ENCODE measurements at regions not wholly inside any gene's neighbourhood (a gene's known extent, or its start where the extent isn't known, plus 50 kb on each side); places are given as distances from the start of the nearest gene placed in this dataset.

DNA sequence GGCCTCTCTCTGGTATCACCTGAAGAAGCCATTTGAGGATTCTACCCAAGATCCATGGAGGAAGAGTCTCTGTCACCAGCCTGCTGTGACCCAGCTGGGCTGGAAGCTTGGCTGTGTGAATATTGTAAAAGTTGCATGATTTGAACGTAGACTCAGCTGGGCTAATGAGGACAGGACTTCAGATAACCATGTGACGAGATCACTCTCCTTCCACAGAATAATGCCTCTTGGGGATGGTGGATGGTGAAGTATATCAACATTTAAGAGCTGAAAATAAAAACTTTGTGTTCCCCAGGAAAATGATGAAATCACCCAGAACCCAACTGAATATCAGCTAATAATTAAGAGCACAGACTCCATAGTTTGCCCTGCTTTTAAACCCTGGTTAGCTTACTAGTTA lies 427.9 kb downstream of the CD83 start:
- Histone ChIP-seq H3K36me3 (no peaks in the 10 kb centered on the region), H3K4me1 (no peaks in the 10 kb centered on the region), H3K4me3 (no peak overlapping the region), H3K27ac (no peak overlapping the region), H3K9me3 (no peaks in the 10 kb centered on the region), H3K27me3 (no peaks in the 10 kb centered on the region)
- intact Hi-C loops (cut with DNase I), result no loop called here
- 88 to 97% methylated on average over 2 of the region's 2 CpGs for WGBS, 2 donors
- TF ChIP-seq EP300 (IDR thresholded peaks at IDR 0.05) (no peak), POLR2A (IDR thresholded peaks at IDR 0.05) (no peak), POLR2AphosphoS5 (IDR thresholded peaks at IDR 0.05) (no peak)
- TF ChIP-seq, protein P1, sequence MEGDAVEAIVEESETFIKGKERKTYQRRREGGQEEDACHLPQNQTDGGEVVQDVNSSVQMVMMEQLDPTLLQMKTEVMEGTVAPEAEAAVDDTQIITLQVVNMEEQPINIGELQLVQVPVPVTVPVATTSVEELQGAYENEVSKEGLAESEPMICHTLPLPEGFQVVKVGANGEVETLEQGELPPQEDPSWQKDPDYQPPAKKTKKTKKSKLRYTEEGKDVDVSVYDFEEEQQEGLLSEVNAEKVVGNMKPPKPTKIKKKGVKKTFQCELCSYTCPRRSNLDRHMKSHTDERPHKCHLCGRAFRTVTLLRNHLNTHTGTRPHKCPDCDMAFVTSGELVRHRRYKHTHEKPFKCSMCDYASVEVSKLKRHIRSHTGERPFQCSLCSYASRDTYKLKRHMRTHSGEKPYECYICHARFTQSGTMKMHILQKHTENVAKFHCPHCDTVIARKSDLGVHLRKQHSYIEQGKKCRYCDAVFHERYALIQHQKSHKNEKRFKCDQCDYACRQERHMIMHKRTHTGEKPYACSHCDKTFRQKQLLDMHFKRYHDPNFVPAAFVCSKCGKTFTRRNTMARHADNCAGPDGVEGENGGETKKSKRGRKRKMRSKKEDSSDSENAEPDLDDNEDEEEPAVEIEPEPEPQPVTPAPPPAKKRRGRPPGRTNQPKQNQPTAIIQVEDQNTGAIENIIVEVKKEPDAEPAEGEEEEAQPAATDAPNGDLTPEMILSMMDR (IDR thresholded peaks at IDR 0.05), result no peak
- no peak for DNase-seq

DNA sequence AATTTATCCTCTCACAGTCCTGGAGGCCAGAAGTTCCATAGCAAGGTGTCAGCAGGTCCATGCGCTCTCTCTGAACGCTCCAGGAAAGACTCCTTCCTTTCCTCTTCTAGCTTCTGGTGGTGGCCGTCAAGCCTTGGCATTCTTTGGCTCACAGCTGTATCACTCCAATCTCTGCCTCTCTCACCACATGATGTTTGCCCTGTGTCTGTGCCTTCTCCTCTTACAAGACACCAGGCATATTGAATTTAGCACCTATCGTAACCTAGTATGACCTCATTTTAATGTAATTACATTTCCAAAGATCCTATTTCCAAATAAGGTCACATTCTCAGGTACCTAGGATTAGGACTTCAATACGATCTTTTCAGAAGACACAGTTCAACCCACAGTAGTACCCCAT lies 428.5 kb downstream of the CD83 start:
- Histone ChIP-seq H3K4me1 (no peaks in the 10 kb centered on the region), H3K4me3 (no peak overlapping the region), H3K27me3 (no peaks in the 10 kb centered on the region), H3K9me3 (no peaks in the 10 kb centered on the region), H3K36me3 (no peaks in the 10 kb centered on the region), H3K27ac (no peak overlapping the region)
- no peak for TF ChIP-seq POLR2AphosphoS5 (IDR thresholded peaks at IDR 0.05)
- TF ChIP-seq EP300 (IDR thresholded peaks at IDR 0.05), result no peak
- TF ChIP-seq POLR2A (IDR thresholded peaks at IDR 0.05), result no peak
- TF ChIP-seq, protein P1 (IDR thresholded peaks at IDR 0.05), result no peak
- intact Hi-C loops (cut with DNase I), result no loop called here
- no peak for DNase-seq
- WGBS, 2 donors, result 94 to 96% methylated on average over 5 of the region's 5 CpGs

DNA sequence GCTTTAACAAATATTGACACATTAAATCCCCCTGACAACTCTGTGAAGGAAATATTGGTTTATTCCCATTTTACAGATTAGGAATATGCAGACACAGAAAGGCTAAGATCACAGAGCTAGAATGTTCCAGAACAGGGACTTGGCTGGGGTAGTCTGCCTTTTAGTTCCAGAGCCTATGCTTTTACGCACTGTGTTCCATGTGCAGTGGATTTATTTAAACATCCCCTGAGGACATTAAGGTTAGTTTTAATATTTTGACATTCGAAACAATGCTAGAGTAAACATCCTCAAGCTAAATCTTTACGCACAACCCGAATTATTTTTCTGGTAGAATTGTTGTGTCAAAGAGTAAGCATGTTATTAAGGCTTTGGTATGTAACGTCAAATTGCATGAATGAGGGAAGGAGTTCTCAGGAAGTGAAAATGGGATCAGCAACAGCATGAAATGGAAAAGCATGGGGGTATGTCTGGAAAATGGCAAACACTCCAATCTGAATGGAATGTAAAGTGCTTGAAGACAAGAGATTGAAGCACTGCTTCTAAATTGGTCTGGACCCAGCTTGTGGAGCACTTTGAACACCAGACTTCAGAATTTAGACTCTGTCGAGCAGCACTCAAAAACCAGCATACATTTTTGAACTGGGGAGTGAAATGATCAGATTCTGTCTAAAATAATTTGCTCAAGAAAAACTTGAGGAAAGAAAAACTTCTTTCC lies 429.9 kb downstream of the CD83 start:
- Histone ChIP-seq H3K4me1 (no peaks in the 10 kb centered on the region), H3K4me3 (no peak overlapping the region), H3K27me3 (no peaks in the 10 kb centered on the region), H3K36me3 (no peaks in the 10 kb centered on the region), H3K27ac (no peak overlapping the region), H3K9me3 (no peaks in the 10 kb centered on the region)
- intact Hi-C loops (cut with DNase I), result no loop called here
- DNase-seq, result no peak
- no peak for TF ChIP-seq EP300 (IDR thresholded peaks at IDR 0.05)
- TF ChIP-seq, protein P1 (IDR thresholded peaks at IDR 0.05), result no peak
- no peak for TF ChIP-seq POLR2A (IDR thresholded peaks at IDR 0.05)
- no peak for TF ChIP-seq POLR2AphosphoS5 (IDR thresholded peaks at IDR 0.05)
- 86 to 88% methylated on average over 6 of the region's 6 CpGs for WGBS, 2 donors

DNA sequence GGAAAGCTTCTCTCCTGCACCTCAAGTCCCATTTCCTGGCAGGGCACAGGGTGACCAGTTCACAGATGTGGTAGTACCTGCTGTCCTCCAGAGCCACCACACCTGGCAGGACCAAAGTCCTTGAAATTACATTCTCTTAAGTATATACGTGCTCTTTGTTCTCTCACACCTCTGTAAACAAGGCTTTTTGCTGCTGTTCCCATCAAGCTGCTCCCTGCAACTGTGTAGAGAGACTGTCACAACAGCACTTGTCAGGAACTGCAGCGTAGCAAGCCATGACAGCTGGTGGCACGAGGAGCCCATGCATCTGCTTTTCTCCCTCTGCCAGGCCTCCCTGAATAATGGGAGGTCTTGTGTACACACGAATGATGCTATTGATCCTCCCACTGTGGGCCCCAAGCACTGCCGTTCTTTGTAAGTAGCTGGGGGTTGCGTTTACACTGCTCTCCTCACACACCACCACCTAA lies 431.8 kb downstream of the CD83 start:
- intact Hi-C loops (cut with DNase I), result no loop called here
- no peak overlapping the region for H3K27ac ChIP-seq
- no peaks in the 10 kb centered on the region for H3K27me3 ChIP-seq
- no peak for TF ChIP-seq POLR2AphosphoS5 (IDR thresholded peaks at IDR 0.05)
- no peak for TF ChIP-seq EP300 (IDR thresholded peaks at IDR 0.05)
- peak in 1 of 2 donors; percentile 19 for TF ChIP-seq POLR2A (IDR thresholded peaks at IDR 0.05)
- no peak overlapping the region for H3K4me3 ChIP-seq
- H3K4me1 ChIP-seq, result no peaks in the 10 kb centered on the region
- WGBS, 2 donors, result 14 to 58% methylated on average over 6 of the region's 6 CpGs
- no peaks in the 10 kb centered on the region for H3K36me3 ChIP-seq
- no peaks in the 10 kb centered on the region for H3K9me3 ChIP-seq
- no peak for DNase-seq

DNA sequence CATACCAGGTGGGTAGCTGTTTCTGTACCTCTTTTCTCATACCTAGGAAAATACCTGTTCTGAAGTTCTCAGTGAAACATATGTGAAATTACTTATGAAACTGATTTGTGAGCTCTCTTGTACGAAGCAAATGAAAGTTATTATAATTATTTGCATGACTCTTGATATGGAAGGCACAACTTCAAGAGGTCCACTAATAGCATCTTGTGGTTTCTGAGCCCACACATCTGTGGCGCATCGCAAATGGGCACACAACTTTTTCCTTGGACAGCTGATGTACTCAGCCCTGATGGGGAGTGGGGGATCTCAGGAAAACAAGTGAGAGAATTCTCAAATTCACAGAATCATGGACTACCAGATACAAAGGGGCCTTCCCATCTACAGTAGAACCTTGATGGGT lies 432.3 kb downstream of the CD83 start:
- intact Hi-C loops (cut with DNase I), result no loop called here
- H3K4me1 ChIP-seq, result no peaks in the 10 kb centered on the region
- no peaks in the 10 kb centered on the region for H3K36me3 ChIP-seq
- DNase-seq, result no peak
- TF ChIP-seq, protein P1 (IDR thresholded peaks at IDR 0.05), result no peak
- TF ChIP-seq EP300 (IDR thresholded peaks at IDR 0.05) (no peak), POLR2AphosphoS5 (IDR thresholded peaks at IDR 0.05) (no peak), POLR2A (IDR thresholded peaks at IDR 0.05) (no peak)
- no peak overlapping the region for H3K27ac ChIP-seq
- no peaks in the 10 kb centered on the region for H3K27me3 ChIP-seq
- WGBS, 2 donors, result 78 to 83% methylated on average over 3 of the region's 3 CpGs
- no peak overlapping the region for H3K4me3 ChIP-seq
- no peaks in the 10 kb centered on the region for H3K9me3 ChIP-seq

Data from sigmoid colon (tissue), 6 donors.